ENCODE measurements at regions not wholly inside any gene's neighbourhood (a gene's known extent, or its start where the extent isn't known, plus 50 kb on each side); places are given as distances from the start of the nearest gene placed in this dataset.

- no peak for TF ChIP-seq CTCF (IDR thresholded peaks at IDR 0.05; ENCODE audit: low read depth, low read length)
- no peak for TF ChIP-seq EZH2phosphoT487 (IDR thresholded peaks at IDR 0.05; ENCODE audit: low read depth)
Measured at GRCh38 chr19:29288256-29288655, 75.3 kb upstream of the UQCRFS1 start.
